ENCODE measurements at regions not wholly inside any gene's neighbourhood (a gene's known extent, or its start where the extent isn't known, plus 50 kb on each side); places are given as distances from the start of the nearest gene placed in this dataset.

- H3K36me3 Mint-ChIP-seq, result no peaks in the 10 kb centered on the region
- no peak overlapping the region for H3K4me3 Mint-ChIP-seq
- no peak overlapping the region for H3K27ac Mint-ChIP-seq
- Histone ChIP-seq H3K9ac (ENCODE audit: insufficient read depth, low read length, poor library complexity, severe bottlenecking) (no peak overlapping the region), H3K27ac (ENCODE audit: low read depth in 1 of 2, low read length in 2 of 2) (no peak overlapping the region), H3K27me3 (ENCODE audit: control insufficient read depth in 2 of 2, insufficient read depth in 2 of 2, low read length in 2 of 2) (no peaks in the 10 kb centered on the region), H3K4me3 (replicated peaks in 1 of 3; ENCODE audit: low read depth in 2 of 3, low read length in 3 of 3) (no peak overlapping the region), H3K9me3 (replicated peaks in 1 of 2; ENCODE audit: control insufficient read depth in 1 of 2, insufficient read depth in 1 of 2, low read length in 2 of 2) (no peaks in the 10 kb centered on the region), H3K4me2 (replicated peaks; ENCODE audit: extremely low read depth, low read length, poor library complexity, severe bottlenecking) (no peak overlapping the region), H4K20me1 (ENCODE audit: insufficient read depth, low read length) (no peaks in the 10 kb centered on the region), H3K36me3 (replicated peaks in 1 of 2; ENCODE audit: control insufficient read depth in 1 of 2, insufficient read depth in 2 of 2, low read length in 2 of 2) (no peaks in the 10 kb centered on the region), H3K4me1 (ENCODE audit: control insufficient read depth in 1 of 2, insufficient read depth in 2 of 2, low read length in 2 of 2) (no peaks in the 10 kb centered on the region), H2AFZ (ENCODE audit: insufficient read depth, low read depth, low read length, poor library complexity, severe bottlenecking) (no peak overlapping the region), H3K79me2 (ENCODE audit: insufficient read depth, low read length) (no peaks in the 10 kb centered on the region)
- no peaks in the 10 kb centered on the region for H3K4me1 Mint-ChIP-seq
- peaks cover 0 to 2% (median 0%) of the 10 kb centered on the region in 3 donors for H3K27me3 Mint-ChIP-seq (ENCODE audit: low read depth in 3 of 3)
- intact Hi-C loops (cut with micrococcal nuclease), result no loop called here
- H3K9me3 Mint-ChIP-seq, result peaks cover 0 to 4% (median 2%) of the 10 kb centered on the region in 7 donors
- DNase-seq, result no peak
- no peak for TF ChIP-seq CTCF (IDR thresholded peaks at IDR 0.05)
These were observed 181.8 kb upstream of the GLRA2 start for GRCh38 chrX:14347523-14347922.

GRCh38 chrX:14344172-14344940 lies 185.0 kb upstream of the GLRA2 start:
- no CpG with 5 or more reads among the region's 3 CpGs for WGBS (ENCODE audit: insufficient coverage)
- H3K27ac ChIP-seq (ENCODE audit: low read depth in 1 of 2, low read length in 2 of 2), result no peak overlapping the region
- Mint-ChIP-seq H3K27ac (no peak overlapping the region), H3K4me1 (no peaks in the 10 kb centered on the region), H3K36me3 (no peaks in the 10 kb centered on the region), H3K27me3 (ENCODE audit: low read depth in 3 of 3) (no peaks in the 10 kb centered on the region), H3K9me3 (peaks cover 0 to 4% (median 2%) of the 10 kb centered on the region in 7 donors), H3K4me3 (no peak overlapping the region)
- no peak for TF ChIP-seq CTCF (IDR thresholded peaks at IDR 0.05)
- no peaks in the 10 kb centered on the region for H3K4me1 ChIP-seq (ENCODE audit: control insufficient read depth in 1 of 2, insufficient read depth in 2 of 2, low read length in 2 of 2)
- intact Hi-C loops (cut with micrococcal nuclease), result no loop called here
- no peaks in the 10 kb centered on the region for H3K9me3 ChIP-seq (replicated peaks in 1 of 2; ENCODE audit: control insufficient read depth in 1 of 2, insufficient read depth in 1 of 2, low read length in 2 of 2)
- H3K4me2 ChIP-seq (replicated peaks; ENCODE audit: extremely low read depth, low read length, poor library complexity, severe bottlenecking), result no peak overlapping the region
- H3K4me3 ChIP-seq (replicated peaks in 1 of 3; ENCODE audit: low read depth in 2 of 3, low read length in 3 of 3), result no peak overlapping the region
- DNase-seq, result no peak
- H2AFZ ChIP-seq (ENCODE audit: insufficient read depth, low read depth, low read length, poor library complexity, severe bottlenecking), result no peak overlapping the region
- no peak overlapping the region for H3K9ac ChIP-seq (ENCODE audit: insufficient read depth, low read length, poor library complexity, severe bottlenecking)
- H4K20me1 ChIP-seq (ENCODE audit: insufficient read depth, low read length), result no peaks in the 10 kb centered on the region
- no peaks in the 10 kb centered on the region for H3K27me3 ChIP-seq (ENCODE audit: control insufficient read depth in 2 of 2, insufficient read depth in 2 of 2, low read length in 2 of 2)
- no peaks in the 10 kb centered on the region for H3K36me3 ChIP-seq (replicated peaks in 1 of 2; ENCODE audit: control insufficient read depth in 1 of 2, insufficient read depth in 2 of 2, low read length in 2 of 2)
- H3K79me2 ChIP-seq (ENCODE audit: insufficient read depth, low read length), result no peaks in the 10 kb centered on the region

Data from CD14-positive monocyte (primary cell).